Calu3 (cell line): ENCODE measurements at regions not wholly inside any gene's neighbourhood (a gene's known extent, or its start where the extent isn't known, plus 50 kb on each side); places are given as distances from the start of the nearest gene placed in this dataset.

Experiments used
- BruUV-seq: library from RNA; stranded (reverse); fragments of 400-500 nt; replicated peaks from 2 replicates; lab custom pipeline; 2021; lab: Mats Ljungman, UMichigan
- CTCF ChIA-PET: fragments of 300-600 bp; sonication (Branson Sonifier 250); formaldehyde crosslinking; loops from one replicate; lab custom pipeline; 2022; ENCODE audit warnings: antibody characterized with exemption; lab: Charles Lee
- DNase-seq: peaks from one replicate; pipeline ENCODE4 v3.0.0; 2022
- H3K27ac Mint-ChIP-seq: one replicate; pipeline ENCODE4 v1.8.0; 2022; ENCODE audit warnings: mixed read lengths; ENCODE audit not compliant: unreplicated experiment
- H3K27me3 Mint-ChIP-seq: one replicate; pipeline ENCODE4 v1.8.0; 2022; ENCODE audit warnings: mixed read lengths; ENCODE audit not compliant: unreplicated experiment
- H3K36me3 Mint-ChIP-seq: one replicate; pipeline ENCODE4 v1.8.0; 2022; ENCODE audit warnings: mild to moderate bottlenecking, moderate library complexity, mixed read lengths; ENCODE audit not compliant: insufficient read depth, unreplicated experiment
- H3K4me1 Mint-ChIP-seq: one replicate; pipeline ENCODE4 v1.8.0; 2022; ENCODE audit warnings: mild to moderate bottlenecking, low read depth, mixed read lengths; ENCODE audit not compliant: unreplicated experiment
- H3K4me3 Mint-ChIP-seq: one replicate; pipeline ENCODE4 v1.8.0; 2022; ENCODE audit warnings: mild to moderate bottlenecking, low read depth, moderate library complexity, mixed read lengths; ENCODE audit not compliant: unreplicated experiment
- H3K9me3 Mint-ChIP-seq: one replicate; pipeline ENCODE4 v1.8.0; 2022; ENCODE audit warnings: low read depth, mixed read lengths; ENCODE audit not compliant: unreplicated experiment
- intact Hi-C: fragments of 100-400 bp; cut with micrococcal nuclease; formaldehyde crosslinking; loops from one replicate; pipeline ENCODE4 v1.10.0; 2022; ENCODE audit not compliant: unreplicated experiment
- TF ChIP-seq, protein P1 (sequence below): fragments of 200-600 bp; IDR thresholded peaks from one replicate; pipeline ENCODE4 v1.8.0; 2022; ENCODE audit warnings: antibody characterized with exemption; ENCODE audit not compliant: unreplicated experiment

DNA sequence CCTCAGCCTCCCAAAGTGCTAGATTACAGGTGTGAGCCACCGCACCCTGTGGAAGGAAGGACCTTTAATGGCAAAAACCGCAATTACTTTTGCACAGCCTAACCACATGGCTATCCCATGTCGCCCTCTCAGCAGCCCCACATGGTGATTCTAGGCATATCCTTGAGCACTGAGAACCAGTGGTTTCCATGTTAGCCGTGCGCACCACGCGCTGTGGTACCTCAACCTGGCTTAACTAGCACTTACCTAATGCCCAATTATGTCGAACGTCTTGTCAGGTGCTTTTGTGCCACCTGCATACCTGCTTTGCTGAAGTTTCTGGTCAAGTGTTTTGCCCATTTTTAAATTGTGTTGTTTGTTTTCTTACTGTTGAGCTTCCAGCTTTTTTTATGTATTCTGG is 697.9 kb downstream of the BRD1 start:
- CTCF ChIA-PET: no interaction called here
- no peaks in the 10 kb centered on the region for H3K27me3 Mint-ChIP-seq
- no peak overlapping the region for H3K4me3 Mint-ChIP-seq
- no peaks in the 10 kb centered on the region for H3K4me1 Mint-ChIP-seq
- TF ChIP-seq, protein P1, sequence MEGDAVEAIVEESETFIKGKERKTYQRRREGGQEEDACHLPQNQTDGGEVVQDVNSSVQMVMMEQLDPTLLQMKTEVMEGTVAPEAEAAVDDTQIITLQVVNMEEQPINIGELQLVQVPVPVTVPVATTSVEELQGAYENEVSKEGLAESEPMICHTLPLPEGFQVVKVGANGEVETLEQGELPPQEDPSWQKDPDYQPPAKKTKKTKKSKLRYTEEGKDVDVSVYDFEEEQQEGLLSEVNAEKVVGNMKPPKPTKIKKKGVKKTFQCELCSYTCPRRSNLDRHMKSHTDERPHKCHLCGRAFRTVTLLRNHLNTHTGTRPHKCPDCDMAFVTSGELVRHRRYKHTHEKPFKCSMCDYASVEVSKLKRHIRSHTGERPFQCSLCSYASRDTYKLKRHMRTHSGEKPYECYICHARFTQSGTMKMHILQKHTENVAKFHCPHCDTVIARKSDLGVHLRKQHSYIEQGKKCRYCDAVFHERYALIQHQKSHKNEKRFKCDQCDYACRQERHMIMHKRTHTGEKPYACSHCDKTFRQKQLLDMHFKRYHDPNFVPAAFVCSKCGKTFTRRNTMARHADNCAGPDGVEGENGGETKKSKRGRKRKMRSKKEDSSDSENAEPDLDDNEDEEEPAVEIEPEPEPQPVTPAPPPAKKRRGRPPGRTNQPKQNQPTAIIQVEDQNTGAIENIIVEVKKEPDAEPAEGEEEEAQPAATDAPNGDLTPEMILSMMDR: no peak
- no TSS peak for BruUV-seq
- H3K36me3 Mint-ChIP-seq: peaks cover under 1% of the 10 kb centered on the region
- H3K27ac Mint-ChIP-seq: no peak overlapping the region
- intact Hi-C loops: no loop called here
- H3K9me3 Mint-ChIP-seq: peaks cover 7% of the 10 kb centered on the region
- DNase-seq: no peak

DNA sequence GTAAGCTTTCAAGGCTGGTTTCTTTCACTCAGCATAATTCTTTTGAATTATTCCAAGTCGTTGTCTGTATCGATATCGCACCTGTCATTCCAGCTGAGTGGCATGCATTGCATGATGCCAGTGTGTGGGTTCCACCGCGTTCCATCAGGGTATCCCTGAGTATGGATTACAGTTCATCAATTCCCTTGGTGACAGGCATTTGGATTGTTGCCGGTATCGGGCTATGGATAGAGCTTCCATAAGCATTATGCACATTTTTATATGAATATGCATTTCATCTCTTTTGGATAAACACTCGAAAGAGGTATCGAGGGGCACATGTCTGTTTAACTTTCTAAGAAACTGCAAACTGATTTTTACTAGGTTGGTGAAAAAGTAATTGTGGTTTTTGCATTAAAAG is 698.8 kb downstream of the BRD1 start:
- Mint-ChIP-seq H3K9me3 (peaks cover 12% of the 10 kb centered on the region), H3K4me3 (no peak overlapping the region), H3K27me3 (no peaks in the 10 kb centered on the region), H3K27ac (no peak overlapping the region), H3K36me3 (no peaks in the 10 kb centered on the region), H3K4me1 (no peaks in the 10 kb centered on the region)
- CTCF ChIA-PET: no interaction called here
- intact Hi-C loops: no loop called here
- BruUV-seq: no TSS peak
- TF ChIP-seq, protein P1: no peak
- no peak for DNase-seq

DNA sequence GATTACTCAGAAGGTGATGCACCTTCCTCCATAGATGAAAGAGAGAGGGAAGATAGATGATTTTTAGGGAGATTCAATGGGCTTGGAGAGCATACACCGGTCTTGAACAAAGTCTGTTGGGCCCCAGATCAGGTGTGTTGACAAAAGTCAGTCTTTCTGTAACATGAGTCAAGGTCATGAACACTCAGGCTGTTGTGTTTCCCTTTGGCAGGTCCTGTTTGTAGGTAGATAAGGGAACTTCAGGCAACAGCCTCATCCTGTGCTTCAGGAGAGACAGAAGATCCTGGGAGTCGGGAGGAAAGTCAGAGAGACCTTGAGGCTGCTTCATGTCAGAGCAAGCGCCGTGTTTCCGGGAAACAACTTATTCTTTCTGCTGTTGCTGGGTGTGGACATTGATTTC is 703.1 kb downstream of the BRD1 start:
- no peak overlapping the region for H3K4me3 Mint-ChIP-seq
- intact Hi-C loops: no loop called here
- no peak overlapping the region for H3K27ac Mint-ChIP-seq
- TF ChIP-seq, protein P1: no peak
- CTCF ChIA-PET: no interaction called here
- no peaks in the 10 kb centered on the region for H3K27me3 Mint-ChIP-seq
- H3K9me3 Mint-ChIP-seq: peaks cover 20% of the 10 kb centered on the region
- no TSS peak for BruUV-seq
- no peak for DNase-seq
- H3K36me3 Mint-ChIP-seq: no peaks in the 10 kb centered on the region
- no peaks in the 10 kb centered on the region for H3K4me1 Mint-ChIP-seq

DNA sequence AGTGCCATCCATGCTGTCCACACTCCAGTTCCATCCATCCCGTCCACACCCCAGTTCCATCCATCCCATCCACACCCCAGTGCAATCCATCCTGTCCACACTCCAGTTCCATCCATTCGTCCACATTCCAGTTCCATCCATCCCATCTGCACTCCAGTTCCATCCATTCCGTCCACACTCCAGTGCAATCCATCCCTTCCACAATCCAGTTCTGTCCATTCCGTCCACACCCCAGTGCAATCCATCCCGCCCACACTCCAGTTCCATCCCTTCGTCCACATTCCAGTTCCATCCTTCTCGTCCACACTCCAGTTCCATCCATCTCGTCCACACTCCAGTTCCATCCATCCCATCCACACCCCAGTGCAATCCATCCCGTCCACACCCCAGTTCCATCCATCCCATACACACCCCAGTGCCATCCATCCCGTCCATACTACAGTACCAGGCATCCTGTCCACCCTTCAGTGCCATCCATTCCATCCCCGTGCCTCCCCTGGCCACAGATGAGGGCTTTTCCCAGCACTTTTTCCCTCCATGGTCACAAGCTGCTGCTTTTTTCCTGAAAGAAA is 704.0 kb downstream of the BRD1 start:
- no TSS peak for BruUV-seq

More for the DNA sequence above, 704.0 kb downstream of the BRD1 start:
- Mint-ChIP-seq H3K9me3 (peaks cover 19% of the 10 kb centered on the region), H3K4me1 (no peaks in the 10 kb centered on the region), H3K36me3 (no peaks in the 10 kb centered on the region), H3K4me3 (no peak overlapping the region), H3K27me3 (no peaks in the 10 kb centered on the region), H3K27ac (no peak overlapping the region)
- CTCF ChIA-PET: no interaction called here
- TF ChIP-seq, protein P1: no peak
- intact Hi-C loops: no loop called here
- no peak for DNase-seq
